ENCODE measurements at regions not wholly inside any gene's neighbourhood (a gene's known extent, or its start where the extent isn't known, plus 50 kb on each side); places are given as distances from the start of the nearest gene placed in this dataset.

GRCh38 chr14:94882401-94882800, 112.5 kb upstream of the GSC start:
- DNase-seq = no peak

DNA sequence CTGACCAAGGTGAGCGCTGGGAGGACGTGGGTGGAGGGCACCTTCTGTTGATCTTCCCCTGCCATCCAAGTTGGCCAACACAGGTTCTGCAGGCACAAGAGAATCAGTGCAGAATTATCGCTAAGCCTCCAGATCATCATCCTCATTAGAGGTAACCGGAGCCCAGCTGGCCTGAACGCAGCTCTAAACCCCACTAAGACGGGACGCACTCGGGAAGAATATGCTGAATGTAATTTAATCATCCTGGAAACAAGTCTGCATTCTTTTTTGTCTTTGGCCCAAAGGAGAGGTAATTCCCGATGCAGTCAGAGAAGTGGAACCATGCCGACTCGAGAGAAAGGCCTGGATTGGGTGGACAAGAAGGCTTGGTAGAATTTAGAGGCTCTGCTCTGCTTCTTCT, 111.0 kb upstream of the GSC start:
- DNase-seq = no peak

- DNase-seq = no peak
Measured at GRCh38 chr14:94880106-94880505, 110.2 kb upstream of the GSC start.

DNA sequence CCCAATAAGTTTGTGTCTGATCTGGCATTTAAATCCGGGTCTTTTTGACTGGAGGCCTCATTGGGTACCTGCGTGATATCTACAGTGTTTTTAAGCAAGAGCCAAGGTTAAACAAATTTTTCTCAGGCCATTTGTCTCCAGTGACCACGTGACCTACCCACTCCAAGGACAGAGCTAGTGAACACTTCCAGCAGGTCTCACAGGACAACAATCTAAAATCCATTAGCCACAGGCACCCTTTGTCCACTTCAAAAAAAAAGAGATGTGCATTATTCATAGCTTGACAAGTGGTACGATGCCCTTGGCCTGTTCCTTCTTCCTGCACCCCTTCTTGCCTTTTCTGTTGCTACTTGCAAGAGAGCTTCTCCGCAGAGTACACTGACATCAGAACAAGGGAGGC, 109.6 kb upstream of the GSC start:
- DNase-seq = no peak

DNA sequence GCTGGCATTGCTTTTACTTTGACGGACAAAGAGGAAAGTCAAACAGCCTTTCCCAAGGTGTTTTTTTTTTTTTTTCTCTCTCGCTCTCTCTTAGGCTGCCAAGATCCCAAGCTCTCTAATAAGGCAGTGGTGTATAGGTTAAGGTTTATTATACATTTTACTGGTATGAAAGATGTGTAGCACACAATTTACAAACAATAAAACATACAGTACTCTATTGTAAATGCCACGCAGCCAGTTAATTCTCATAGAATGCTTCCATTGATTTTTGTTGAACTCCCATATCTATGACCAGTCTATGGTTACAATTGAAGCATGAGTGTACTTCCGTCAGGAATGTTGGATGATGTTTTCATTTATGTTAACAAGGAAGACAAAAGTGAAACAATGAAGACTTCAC, 106.4 kb upstream of the GSC start:
- DNase-seq = no peak

DNA sequence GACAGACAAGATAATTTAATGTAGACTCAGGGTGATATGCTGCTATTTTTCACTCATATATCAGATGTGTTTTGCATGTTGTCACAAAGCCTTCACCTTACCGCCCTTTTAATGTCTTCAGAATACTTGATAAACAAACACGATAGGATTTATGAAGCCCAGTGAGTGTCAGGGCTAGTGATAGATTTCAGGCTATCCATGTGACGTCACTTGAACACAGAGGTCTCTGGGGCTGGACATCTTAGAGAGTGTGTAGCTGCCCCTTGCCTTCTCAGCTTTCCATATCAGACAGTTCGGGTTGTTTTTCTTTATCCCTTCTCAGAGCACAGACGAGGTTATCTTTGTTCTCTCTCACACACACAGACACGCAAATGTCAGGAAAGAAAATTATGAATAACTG, 105.3 kb upstream of the GSC start:
- no peak for DNase-seq

DNA sequence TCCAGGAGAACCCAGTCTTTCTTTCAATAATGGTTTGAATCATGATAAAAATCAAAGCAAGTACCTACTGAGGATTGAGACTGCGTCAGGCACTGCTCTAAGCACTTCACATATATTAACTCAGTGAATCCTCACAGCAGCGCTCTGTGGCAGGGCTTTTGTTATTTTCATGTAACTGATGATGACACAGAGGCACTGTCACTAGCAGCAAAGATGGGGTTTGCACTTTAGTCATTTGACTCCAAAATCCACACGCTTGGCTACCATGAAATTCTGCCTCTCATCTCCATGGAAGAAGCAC, 98.8 kb upstream of the GSC start:
- DNase-seq = no peak

- DNase-seq = no peak
Measured at GRCh38 chr14:94867946-94868771, 98.2 kb upstream of the GSC start.

GRCh38 chr14:94867209-94867608, 97.3 kb upstream of the GSC start:
- no peak for DNase-seq

- no peak for DNase-seq
Measured at GRCh38 chr14:94864387-94865195, 94.7 kb upstream of the GSC start.

DNA sequence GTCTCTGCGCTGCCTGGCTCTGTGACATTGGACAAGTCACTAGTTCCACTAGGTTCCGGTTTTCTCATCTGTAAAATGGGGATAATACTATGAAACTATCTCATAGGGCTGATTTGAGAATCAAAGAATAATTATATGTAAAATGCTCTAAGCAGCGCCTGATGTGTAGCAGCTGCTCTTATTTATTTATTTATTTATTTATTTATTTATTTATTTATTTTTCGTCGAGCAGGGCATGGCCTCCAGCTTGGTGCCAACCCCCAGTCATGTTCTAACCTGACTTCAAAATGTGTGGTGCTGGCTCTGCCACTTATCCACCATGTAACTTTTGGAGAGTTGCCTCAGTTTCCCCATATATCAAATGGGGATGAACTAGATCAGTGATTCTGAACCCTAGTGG, 93.5 kb upstream of the GSC start:
- no peak for DNase-seq

- DNase-seq = no peak
Measured at GRCh38 chr14:94857950-94858349, 88.0 kb upstream of the GSC start.

DNA sequence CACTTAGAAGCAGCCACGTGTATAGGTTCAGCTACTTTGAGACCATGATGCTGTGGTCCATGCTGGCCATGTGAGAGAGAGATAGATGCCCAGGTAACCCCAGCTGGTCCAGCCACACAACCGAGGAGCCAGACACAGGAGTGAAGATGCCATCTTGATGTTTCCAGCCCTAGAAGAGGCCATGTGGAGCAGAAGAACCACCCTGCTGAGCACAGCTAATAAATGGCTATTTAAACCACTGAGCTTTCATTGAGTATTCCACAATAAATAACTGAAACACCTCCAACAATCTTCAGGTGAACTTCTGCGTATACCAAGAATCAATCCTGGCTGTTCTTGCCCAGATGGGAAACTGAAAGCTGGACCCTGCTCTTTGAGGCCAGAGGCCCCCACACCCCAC, 84.0 kb upstream of the GSC start:
- no peak for DNase-seq

GRCh38 chr14:94850309-94851211, 80.6 kb upstream of the GSC start:
- no peak for DNase-seq

DNA sequence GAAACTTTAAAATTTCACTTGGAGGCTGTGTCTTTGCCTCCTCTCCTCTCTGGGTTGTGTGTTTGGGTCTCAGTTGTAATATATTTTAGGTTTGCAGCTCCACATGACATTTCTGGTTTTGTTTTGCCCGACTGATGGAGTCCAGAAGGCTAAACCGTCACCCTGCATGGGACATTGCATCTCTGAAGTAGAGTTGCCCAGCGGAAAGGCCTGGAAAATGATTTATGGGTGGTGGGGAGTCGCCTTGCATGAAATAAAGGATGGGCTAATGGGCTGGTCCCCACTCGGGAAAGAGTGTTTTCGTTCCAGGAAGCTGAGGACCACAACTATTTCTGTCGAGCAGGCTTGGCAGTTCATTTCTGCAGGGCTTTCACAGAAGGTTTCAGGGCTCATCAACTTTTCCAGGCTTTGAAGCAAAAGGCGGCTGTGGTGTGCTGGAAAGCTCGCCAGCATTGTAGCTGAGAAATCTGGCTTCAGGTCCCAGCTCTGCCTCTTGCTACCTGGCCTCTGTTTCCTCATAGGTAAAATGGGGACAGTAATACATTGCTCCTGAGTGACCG, 74.8 kb upstream of the GSC start:
- DNase-seq = no peak

DNA sequence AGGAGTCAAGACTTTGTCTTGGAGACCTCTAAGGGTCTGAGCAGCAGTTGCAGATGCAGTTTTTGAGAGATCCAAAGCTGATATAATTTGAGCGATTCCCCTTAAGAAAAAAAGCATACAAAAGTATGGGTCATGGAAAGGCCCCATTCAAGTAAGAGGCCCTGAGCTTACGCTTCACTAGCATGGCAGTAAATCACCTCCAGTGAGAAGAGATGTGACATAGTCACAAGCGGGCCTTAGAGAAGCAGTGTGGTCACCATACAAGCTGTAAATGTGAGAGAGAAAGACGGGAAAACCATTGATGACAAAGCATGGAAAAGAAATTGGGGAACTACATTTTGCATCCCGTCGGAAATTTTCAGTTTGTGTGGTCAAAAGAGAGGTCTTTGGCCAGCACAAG, 70.6 kb upstream of the GSC start:
- DNase-seq = no peak

DNA sequence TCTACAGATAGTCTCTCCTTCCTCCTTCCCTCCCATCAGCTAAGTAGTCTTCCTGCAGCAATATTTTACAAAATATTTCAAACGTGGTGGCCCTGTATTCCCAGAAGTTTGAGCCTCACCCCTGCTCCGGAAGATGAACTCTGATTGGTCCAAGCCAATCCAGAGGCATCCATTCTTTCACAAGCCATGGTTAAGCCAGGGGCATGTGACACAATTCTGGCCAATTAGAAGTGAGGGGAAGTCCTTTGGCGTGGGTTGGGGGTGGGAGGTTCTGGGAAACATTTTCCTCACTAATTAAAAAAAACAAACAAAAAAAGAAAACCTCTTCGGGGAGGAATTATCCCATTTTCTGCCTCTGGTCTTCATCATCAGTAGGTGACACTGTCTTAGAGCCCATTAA, 69.4 kb upstream of the GSC start:
- no peak for DNase-seq

DNA sequence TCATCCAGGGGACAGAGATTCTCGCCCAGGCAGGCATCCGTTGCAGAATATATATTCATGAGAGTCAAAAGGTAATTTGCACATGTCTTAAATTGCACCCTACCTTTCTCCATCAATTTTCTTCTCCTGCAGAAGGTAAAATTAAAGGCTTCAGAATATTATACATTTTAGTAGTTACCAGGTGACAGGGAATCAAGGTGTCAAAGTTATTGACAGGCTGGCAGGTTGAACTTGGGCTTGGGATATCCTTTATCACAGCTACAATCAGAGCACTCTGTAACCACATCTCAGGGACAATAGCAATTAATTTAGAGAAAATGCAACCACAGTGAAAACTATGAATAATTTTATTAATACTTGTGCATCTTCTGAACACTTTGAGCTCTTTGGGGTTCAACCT, 66.9 kb upstream of the GSC start:
- DNase-seq = no peak

DNA sequence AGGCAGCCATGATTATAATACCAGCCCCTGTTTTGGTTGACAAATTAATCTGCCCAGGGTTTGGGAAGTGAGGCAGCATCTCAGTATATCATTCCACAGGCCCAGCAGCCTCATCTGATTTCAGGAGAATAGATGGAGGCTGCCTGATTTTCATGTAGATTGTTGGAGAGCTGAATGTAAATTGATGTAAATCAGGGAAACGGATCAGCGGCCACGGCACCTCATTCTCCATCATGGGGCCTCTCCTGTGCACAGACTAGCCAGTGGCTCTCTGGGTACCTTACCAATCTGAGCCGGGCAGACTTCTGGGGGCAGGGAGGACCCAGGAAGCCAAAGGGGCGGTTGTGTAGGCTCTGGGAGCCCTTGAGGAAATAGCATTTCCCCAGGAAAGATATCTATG, 63.7 kb upstream of the GSC start:
- no peak for DNase-seq

GRCh38 chr14:94831085-94831484, 61.2 kb upstream of the GSC start:
- DNase-seq = no peak

DNA sequence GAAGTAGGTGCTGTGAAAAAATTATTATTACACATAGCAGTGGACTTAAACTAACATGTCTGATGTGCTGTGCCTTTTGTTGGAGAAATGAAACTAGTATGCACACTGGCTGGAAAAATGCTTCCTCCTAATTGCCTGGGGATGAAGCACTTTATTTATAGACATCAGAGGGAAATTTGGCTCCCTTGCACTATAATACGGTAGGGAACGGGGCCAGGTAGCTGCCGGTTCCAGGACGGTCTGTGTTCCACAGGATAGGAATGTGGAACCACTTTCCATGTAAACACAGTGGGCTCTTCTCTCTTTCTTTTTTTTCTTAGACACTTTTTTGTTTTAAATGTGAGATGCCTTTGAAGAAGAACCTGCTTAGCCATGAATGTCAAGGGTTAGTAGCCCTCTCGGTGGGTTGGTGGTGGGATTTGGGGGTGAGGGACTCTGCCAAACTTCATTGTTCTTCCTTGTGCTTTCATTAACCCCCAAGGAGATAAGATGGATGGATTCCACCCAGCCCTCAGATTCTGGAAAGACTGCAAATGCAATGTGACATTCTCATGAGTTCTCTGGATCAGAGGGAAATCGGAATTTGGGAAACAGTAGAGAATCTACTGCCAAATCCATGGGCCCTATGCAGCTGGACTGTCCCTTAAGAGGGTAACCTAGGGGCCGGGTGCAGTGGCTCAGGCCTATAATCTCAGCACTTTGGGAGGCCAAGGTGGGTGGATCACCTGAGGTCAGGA, 58.0 kb upstream of the GSC start:
- DNase-seq = no peak

GRCh38 chr14:94826774-94827173, 56.9 kb upstream of the GSC start:
- DNase-seq = no peak
